ENCODE measurements at regions not wholly inside any gene's neighbourhood (a gene's known extent, or its start where the extent isn't known, plus 50 kb on each side); places are given as distances from the start of the nearest gene placed in this dataset.
A peak's percentile ranks its signal among the peaks of the same experiment; 100 is the strongest.

DNA sequence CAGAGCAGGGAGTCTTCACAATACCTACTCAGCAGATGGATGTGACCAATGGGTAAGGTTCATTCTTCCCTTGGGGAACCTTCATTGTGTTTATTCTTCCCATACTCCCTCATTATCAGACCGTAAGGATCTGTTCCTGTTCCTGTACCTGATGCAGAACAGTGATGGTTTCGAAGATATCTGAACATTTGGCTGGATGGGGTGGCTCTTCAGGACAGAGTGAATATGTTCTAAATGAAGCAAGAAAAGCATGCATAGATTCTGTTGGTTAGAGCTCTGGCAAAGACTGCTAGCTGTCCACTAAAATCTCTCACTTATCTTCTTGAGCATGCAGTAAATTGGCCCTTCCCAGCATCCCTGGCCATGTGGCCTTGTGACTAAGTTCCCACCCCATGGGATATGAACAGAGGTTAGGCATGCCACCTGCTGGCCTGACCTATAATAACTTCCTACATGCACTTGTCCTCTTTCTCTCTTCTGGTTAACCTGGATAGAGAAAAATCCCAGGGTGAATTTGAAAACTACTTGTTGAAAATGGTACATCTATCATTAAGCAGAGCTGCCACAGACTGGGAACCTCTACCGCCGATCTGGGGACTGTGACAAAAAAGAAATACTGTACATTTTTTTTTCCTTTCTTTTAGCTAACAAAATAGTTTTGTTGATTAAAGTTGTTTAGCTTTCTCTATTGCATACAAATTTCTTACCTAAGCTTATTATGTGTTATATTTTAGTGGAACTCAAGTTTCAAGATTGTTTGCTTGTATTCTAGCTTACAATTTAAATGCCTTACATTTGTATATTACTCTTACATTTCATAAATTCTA is 60.0 kb upstream of the BANK1 start:
- H3K9me3 ChIP-seq, result no peaks in the 10 kb centered on the region
- H3K27ac ChIP-seq, result no peak overlapping the region
- TF ChIP-seq, protein P1, sequence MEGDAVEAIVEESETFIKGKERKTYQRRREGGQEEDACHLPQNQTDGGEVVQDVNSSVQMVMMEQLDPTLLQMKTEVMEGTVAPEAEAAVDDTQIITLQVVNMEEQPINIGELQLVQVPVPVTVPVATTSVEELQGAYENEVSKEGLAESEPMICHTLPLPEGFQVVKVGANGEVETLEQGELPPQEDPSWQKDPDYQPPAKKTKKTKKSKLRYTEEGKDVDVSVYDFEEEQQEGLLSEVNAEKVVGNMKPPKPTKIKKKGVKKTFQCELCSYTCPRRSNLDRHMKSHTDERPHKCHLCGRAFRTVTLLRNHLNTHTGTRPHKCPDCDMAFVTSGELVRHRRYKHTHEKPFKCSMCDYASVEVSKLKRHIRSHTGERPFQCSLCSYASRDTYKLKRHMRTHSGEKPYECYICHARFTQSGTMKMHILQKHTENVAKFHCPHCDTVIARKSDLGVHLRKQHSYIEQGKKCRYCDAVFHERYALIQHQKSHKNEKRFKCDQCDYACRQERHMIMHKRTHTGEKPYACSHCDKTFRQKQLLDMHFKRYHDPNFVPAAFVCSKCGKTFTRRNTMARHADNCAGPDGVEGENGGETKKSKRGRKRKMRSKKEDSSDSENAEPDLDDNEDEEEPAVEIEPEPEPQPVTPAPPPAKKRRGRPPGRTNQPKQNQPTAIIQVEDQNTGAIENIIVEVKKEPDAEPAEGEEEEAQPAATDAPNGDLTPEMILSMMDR (IDR thresholded peaks at IDR 0.05), result peak; percentile 28 to 48 (median 38)
- H3K4me3 ChIP-seq, result no peak overlapping the region
- H3K4me1 ChIP-seq, result no peaks in the 10 kb centered on the region
- DNase-seq (ENCODE audit: low spot score in 2 of 2), result peak in 1 of 2 donors; percentile 74
- no peaks in the 10 kb centered on the region for H3K36me3 ChIP-seq
- H3K27me3 ChIP-seq, result no peaks in the 10 kb centered on the region
- intact Hi-C loops (cut with DNase I), result no loop called here

DNA sequence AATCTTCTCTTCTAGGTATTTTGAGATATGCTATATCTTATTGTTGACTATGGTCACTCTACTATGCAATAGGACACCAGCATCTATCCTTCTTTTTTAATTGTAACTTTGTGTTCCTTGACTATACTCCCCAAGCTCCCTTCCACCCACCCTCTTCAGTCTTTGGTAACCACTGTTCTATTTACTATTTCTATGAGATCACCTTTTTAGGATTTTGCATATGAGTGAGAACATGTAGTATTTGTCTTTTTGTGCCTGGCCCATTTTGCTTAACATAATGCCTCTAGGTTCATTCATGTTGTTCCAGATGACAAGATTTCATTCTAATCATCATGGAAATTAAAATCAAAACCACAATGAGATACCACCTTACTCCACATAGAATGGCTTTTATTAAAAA is 63.3 kb upstream of the BANK1 start:
- no peak for DNase-seq (ENCODE audit: low spot score in 2 of 2)
- intact Hi-C loops (cut with DNase I), result no loop called here
- TF ChIP-seq, protein P1 (IDR thresholded peaks at IDR 0.05), result no peak

DNA sequence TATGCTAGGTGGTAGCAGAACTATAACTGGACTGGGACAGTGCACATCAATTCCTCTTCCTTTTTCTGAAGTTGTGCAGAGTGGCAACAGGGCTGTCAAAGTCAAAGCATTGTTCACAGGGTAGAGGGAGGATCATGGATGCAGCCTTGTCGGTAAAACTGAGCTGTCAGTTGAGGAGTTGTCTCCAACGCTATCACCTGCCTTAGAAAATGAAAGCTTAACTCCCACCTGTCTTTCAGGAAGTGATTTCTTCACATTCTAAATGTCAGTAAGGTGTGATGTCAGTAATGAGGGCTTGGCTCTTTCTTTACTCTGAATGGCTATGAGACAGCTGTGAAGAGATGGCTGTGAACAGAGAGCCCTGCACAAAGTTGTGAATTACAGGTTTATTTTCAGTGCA is 66.4 kb upstream of the BANK1 start:
- H3K4me1 ChIP-seq, result no peaks in the 10 kb centered on the region
- H3K36me3 ChIP-seq, result no peaks in the 10 kb centered on the region
- intact Hi-C loops (cut with DNase I), result no loop called here
- no peak for DNase-seq (ENCODE audit: low spot score in 2 of 2)
- no peak overlapping the region for H3K4me3 ChIP-seq
- no peaks in the 10 kb centered on the region for H3K27me3 ChIP-seq
- H3K27ac ChIP-seq, result no peak overlapping the region
- no peaks in the 10 kb centered on the region for H3K9me3 ChIP-seq
- TF ChIP-seq, protein P1 (IDR thresholded peaks at IDR 0.05), result no peak

More for the DNA sequence above, 63.3 kb upstream of the BANK1 start:
- H3K9me3 ChIP-seq, result no peaks in the 10 kb centered on the region
- no peaks in the 10 kb centered on the region for H3K27me3 ChIP-seq
- no peaks in the 10 kb centered on the region for H3K4me1 ChIP-seq
- H3K36me3 ChIP-seq, result no peaks in the 10 kb centered on the region
- H3K4me3 ChIP-seq, result no peak overlapping the region
- no peak overlapping the region for H3K27ac ChIP-seq

DNA sequence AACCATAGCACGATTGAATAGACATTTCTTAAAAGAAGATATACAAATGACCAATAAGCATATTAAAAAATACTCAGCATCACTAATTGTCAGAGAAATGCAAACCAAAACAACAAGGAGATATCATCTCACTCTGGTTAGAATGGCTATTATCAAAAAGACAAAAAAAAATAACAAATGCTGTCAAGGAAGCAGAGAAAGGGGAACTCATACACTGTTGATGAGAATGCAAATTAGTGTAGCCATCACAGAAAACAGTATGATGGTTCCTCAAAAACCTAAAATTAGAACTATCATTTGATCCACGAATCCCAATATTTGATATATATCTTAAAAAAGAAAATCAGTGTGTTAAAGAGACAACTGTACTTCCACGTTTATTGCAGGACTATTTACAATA is 71.7 kb upstream of the BANK1 start:
- Histone ChIP-seq H3K4me1 (no peaks in the 10 kb centered on the region), H3K27ac (no peak overlapping the region), H3K36me3 (no peaks in the 10 kb centered on the region), H3K4me3 (no peak overlapping the region), H3K27me3 (no peaks in the 10 kb centered on the region), H3K9me3 (peaks cover 0 to 2% of the 10 kb centered on the region in 2 donors)
- TF ChIP-seq, protein P1 (IDR thresholded peaks at IDR 0.05), result no peak
- DNase-seq (ENCODE audit: low spot score in 2 of 2), result no peak
- intact Hi-C loops (cut with DNase I), result no loop called here

DNA sequence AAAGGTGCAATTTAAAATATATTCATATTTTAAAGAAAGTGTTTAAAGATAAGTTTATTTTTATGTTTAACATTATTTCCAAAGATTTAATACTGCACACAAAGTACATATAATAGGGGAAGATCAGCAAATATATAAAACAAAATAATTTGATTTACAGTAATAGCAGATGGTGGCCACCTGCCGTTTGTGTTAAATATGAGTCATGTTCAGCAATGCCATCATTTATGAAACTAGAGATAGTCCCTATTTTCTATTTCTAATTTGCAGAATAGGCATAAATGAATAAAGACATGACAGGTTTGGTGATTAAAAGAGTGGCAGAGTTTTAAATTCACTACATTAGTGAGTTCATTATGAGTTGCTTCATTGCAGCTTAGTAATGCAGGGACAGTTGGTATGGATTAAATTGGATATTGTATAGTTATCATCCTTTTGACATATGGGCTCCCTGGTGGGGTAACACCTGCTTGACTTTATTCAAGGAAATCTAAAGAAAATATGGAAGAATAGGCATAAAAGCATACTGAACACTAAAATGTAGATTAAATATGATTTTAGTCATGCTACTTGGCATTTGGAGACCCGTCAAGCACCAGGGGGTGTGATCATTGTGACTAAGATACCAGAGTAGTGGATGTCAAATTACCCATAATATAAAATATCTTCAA is 78.8 kb upstream of the BANK1 start:
- H3K27ac ChIP-seq, result no peak overlapping the region
- intact Hi-C loops (cut with DNase I), result no loop called here
- H3K9me3 ChIP-seq, result no peaks in the 10 kb centered on the region
- no peak overlapping the region for H3K4me3 ChIP-seq
- H3K4me1 ChIP-seq, result no peaks in the 10 kb centered on the region
- H3K36me3 ChIP-seq, result no peaks in the 10 kb centered on the region
- TF ChIP-seq, protein P1 (IDR thresholded peaks at IDR 0.05), result no peak
- DNase-seq (ENCODE audit: low spot score in 2 of 2), result no peak
- H3K27me3 ChIP-seq, result no peaks in the 10 kb centered on the region

All from ascending aorta (tissue), 2 donors.